A549 (cell line): ENCODE measurements at regions not wholly inside any gene's neighbourhood (a gene's known extent, or its start where the extent isn't known, plus 50 kb on each side); places are given as distances from the start of the nearest gene placed in this dataset.

Source experiments
- CBX8 ChIP-seq: fragments of 200-600 bp; sonication (generic); IDR thresholded peaks from 2 replicates; pipeline ENCODE4 v1.6.1; 2016
- HDAC2 ChIP-seq: fragments of 200-600 bp; sonication (generic); IDR thresholded peaks from 2 replicates; pipeline ENCODE4 v1.6.1; 2016
- JUN ChIP-seq, 2 experiments: fragments of >200 bp; sonication (Bioruptor Twin); formaldehyde crosslinking; IDR thresholded peaks; 2 replicates in 1 of 2; 3 replicates in 1 of 2; pipeline ENCODE4 v1.6.1; 2016 to 2017
- NR3C1 ChIP-seq: fragments of >200 bp; sonication (Bioruptor Twin); formaldehyde crosslinking; IDR thresholded peaks from 3 replicates; pipeline ENCODE4 v1.6.1; 2017
- POLR2A ChIP-seq: IDR thresholded peaks from 2 replicates; pipeline ENCODE4 v1.6.1; 2012; ENCODE audit warnings: mild to moderate bottlenecking, low read length
- RAD21 ChIP-seq, 2 experiments: fragments of >200 bp in 1 of 2; sonication (Bioruptor Twin) in 1 of 2; formaldehyde crosslinking in 1 of 2; IDR thresholded peaks in 1 of 2; conservative IDR thresholded peaks in 1 of 2; 2 replicates in 1 of 2; 3 replicates in 1 of 2; pipeline ENCODE4 v1.6.1; 2012 to 2018; ENCODE audit warnings: inconsistent platforms in 1 of 2
- RFX5 ChIP-seq: fragments of 450-650 bp; IDR thresholded peaks from 2 replicates; pipeline ENCODE4 v1.7.1; 2014; ENCODE audit warnings: antibody characterized with exemption, mild to moderate bottlenecking, moderate library complexity
- SMC3 ChIP-seq: fragments of >200 bp; sonication (Bioruptor Twin); formaldehyde crosslinking; IDR thresholded peaks from 3 replicates; pipeline ENCODE4 v1.6.1; 2018; ENCODE audit warnings: inconsistent platforms
- TF ChIP-seq, protein P1 (sequence below): fragments of >200 bp; sonication (Bioruptor Twin); formaldehyde crosslinking; IDR thresholded peaks from 3 replicates; pipeline ENCODE4 v1.5.1; 2016
- TF ChIP-seq, protein P2 (sequence below): fragments of 200-600 bp; sonication (generic); IDR thresholded peaks from 2 replicates; pipeline ENCODE4 v1.6.1; 2016; ENCODE audit warnings: antibody characterized with exemption, mild to moderate bottlenecking, moderate library complexity
- TF ChIP-seq, protein P3 (sequence below): IDR thresholded peaks from 2 replicates; pipeline ENCODE4 v1.6.1; 2012

DNA sequence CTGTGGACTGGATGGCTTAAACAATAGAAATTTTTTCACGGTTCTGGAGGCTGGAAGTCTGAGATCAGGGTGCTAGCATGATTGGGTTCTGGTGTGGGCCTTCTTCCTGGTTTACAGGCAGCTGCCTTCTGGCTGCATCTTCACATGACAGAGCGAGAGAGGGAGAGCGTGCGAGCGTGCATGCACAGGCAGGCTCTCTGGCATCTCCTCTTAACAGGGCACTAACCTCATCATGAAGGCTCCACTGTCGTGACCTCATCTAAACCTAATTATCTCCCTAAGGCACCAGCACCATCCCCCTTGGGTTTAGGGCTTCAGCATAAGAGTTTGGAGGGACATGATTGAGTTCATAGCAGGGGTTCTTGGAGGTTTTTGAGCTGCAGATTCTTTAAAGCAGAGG is 292.0 kb upstream of the C2CD4B start:
- TF ChIP-seq JUN (IDR thresholded peaks at IDR 0.05) (no peak), POLR2A (no peak), RFX5 (no peak), CBX8 (no peak), NR3C1 (no peak), RAD21 (conservative IDR thresholded peaks at IDR 0.05 in 1 of 2, IDR thresholded peaks at IDR 0.05 in 1 of 2) (no peak), HDAC2 (no peak), SMC3 (no peak)
- TF ChIP-seq, protein P1, sequence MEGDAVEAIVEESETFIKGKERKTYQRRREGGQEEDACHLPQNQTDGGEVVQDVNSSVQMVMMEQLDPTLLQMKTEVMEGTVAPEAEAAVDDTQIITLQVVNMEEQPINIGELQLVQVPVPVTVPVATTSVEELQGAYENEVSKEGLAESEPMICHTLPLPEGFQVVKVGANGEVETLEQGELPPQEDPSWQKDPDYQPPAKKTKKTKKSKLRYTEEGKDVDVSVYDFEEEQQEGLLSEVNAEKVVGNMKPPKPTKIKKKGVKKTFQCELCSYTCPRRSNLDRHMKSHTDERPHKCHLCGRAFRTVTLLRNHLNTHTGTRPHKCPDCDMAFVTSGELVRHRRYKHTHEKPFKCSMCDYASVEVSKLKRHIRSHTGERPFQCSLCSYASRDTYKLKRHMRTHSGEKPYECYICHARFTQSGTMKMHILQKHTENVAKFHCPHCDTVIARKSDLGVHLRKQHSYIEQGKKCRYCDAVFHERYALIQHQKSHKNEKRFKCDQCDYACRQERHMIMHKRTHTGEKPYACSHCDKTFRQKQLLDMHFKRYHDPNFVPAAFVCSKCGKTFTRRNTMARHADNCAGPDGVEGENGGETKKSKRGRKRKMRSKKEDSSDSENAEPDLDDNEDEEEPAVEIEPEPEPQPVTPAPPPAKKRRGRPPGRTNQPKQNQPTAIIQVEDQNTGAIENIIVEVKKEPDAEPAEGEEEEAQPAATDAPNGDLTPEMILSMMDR: no peak
- TF ChIP-seq, protein P2, sequence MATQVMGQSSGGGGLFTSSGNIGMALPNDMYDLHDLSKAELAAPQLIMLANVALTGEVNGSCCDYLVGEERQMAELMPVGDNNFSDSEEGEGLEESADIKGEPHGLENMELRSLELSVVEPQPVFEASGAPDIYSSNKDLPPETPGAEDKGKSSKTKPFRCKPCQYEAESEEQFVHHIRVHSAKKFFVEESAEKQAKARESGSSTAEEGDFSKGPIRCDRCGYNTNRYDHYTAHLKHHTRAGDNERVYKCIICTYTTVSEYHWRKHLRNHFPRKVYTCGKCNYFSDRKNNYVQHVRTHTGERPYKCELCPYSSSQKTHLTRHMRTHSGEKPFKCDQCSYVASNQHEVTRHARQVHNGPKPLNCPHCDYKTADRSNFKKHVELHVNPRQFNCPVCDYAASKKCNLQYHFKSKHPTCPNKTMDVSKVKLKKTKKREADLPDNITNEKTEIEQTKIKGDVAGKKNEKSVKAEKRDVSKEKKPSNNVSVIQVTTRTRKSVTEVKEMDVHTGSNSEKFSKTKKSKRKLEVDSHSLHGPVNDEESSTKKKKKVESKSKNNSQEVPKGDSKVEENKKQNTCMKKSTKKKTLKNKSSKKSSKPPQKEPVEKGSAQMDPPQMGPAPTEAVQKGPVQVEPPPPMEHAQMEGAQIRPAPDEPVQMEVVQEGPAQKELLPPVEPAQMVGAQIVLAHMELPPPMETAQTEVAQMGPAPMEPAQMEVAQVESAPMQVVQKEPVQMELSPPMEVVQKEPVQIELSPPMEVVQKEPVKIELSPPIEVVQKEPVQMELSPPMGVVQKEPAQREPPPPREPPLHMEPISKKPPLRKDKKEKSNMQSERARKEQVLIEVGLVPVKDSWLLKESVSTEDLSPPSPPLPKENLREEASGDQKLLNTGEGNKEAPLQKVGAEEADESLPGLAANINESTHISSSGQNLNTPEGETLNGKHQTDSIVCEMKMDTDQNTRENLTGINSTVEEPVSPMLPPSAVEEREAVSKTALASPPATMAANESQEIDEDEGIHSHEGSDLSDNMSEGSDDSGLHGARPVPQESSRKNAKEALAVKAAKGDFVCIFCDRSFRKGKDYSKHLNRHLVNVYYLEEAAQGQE: no peak
- TF ChIP-seq, protein P3, sequence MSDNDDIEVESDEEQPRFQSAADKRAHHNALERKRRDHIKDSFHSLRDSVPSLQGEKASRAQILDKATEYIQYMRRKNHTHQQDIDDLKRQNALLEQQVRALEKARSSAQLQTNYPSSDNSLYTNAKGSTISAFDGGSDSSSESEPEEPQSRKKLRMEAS: no peak
